ENCODE measurements at regions not wholly inside any gene's neighbourhood (a gene's known extent, or its start where the extent isn't known, plus 50 kb on each side); places are given as distances from the start of the nearest gene placed in this dataset.

DNA sequence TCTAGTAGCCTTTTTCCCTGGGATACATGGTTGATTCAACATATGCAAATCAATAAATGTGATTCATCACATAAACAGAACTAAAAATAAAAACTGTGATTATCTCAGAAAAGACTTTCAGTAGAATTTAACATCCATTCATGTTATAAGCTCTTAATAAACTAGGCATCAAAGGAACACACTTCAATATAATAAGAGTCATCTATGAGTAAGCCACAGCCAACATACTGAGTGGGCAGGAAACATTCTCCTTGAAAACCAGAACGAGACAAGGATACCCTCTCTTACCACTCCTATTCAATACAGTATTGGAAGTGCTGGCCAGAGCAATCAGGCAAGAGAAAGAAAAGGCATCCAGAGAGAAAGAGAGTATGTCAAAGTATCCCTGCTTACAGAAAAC is 239.9 kb downstream of the ATPSCKMT start:
- TF ChIP-seq, protein P1, sequence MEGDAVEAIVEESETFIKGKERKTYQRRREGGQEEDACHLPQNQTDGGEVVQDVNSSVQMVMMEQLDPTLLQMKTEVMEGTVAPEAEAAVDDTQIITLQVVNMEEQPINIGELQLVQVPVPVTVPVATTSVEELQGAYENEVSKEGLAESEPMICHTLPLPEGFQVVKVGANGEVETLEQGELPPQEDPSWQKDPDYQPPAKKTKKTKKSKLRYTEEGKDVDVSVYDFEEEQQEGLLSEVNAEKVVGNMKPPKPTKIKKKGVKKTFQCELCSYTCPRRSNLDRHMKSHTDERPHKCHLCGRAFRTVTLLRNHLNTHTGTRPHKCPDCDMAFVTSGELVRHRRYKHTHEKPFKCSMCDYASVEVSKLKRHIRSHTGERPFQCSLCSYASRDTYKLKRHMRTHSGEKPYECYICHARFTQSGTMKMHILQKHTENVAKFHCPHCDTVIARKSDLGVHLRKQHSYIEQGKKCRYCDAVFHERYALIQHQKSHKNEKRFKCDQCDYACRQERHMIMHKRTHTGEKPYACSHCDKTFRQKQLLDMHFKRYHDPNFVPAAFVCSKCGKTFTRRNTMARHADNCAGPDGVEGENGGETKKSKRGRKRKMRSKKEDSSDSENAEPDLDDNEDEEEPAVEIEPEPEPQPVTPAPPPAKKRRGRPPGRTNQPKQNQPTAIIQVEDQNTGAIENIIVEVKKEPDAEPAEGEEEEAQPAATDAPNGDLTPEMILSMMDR (IDR thresholded peaks at IDR 0.05) = no peak

DNA sequence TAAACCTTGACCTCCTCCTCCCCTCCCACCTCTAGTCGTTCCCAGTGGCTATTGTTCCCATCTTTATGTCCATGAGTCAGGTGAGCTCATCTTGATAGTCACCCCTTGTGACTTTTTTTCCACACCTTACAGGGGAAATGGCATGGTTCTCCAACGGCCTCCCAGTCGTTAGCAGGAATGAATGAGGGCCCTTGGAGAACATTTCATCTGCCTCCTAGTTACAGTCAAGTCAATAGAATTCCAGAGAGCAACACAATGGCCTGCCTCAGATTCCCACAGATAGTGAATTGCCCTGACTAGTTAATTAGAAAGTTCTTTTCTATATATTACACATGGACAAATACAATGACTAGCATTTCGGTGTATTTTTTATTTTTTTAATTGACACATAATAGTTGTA is 262.6 kb downstream of the ATPSCKMT start:
- TF ChIP-seq, protein P1 (IDR thresholded peaks at IDR 0.05) = no peak

DNA sequence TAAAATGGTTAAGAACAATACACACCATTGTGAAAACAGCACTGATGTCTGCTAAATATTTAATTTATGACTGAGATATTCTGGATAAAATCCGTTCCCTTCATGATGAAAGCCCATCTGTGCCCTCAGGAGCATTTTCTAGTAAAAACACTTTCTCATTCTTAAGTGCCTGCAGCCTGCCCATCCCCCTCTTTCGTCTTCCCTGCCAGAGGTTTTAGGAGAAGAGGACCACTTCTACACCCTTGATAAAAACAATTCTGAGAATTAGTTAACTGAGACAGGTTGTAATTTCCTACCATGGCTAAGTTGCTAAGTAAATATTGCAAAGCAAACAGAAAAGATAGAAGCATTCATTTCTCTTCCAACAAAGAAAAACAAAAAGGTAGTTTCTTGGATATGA is 272.6 kb downstream of the ATPSCKMT start:
- TF ChIP-seq, protein P1 (IDR thresholded peaks at IDR 0.05) = no peak

DNA sequence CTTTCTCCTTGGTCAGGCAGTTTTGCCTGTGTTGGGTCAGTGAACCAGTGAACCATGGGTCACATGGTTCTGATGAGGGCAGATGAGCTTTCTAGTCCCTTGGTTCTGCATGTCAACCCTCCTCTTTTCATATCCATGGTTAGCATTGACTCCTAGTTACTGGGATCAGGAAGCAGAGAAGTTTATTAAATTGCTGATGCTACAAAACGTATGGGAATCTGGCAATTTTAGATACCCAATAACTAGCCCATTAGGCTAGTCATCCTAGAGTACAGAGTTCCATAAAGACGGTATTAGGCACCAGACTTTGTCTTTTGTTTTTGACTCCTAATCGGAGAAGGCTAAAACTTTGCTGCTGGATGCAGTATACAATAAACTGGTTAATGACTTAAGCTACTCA is 273.1 kb downstream of the ATPSCKMT start:
- TF ChIP-seq, protein P1 (IDR thresholded peaks at IDR 0.05) = no peak

DNA sequence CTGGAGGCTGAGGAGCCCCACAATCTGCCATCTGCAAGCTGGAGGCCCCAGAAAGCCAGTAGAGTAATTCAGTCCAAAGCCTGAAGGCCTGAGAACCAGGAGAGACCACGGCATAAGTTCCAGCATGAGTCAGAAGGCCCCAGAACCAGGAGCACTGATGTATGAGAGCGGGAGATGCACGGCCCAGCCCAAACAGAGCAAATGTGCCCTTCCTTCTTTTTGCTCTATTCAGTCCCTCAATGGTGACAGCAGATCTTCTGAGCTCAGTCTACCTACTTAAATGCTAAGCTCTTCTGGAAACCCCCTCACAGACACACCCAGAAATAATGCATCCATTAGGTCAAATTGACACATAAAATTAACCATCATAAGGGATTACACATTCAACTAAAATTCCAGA is 277.6 kb downstream of the ATPSCKMT start:
- TF ChIP-seq, protein P1 (IDR thresholded peaks at IDR 0.05) = no peak

DNA sequence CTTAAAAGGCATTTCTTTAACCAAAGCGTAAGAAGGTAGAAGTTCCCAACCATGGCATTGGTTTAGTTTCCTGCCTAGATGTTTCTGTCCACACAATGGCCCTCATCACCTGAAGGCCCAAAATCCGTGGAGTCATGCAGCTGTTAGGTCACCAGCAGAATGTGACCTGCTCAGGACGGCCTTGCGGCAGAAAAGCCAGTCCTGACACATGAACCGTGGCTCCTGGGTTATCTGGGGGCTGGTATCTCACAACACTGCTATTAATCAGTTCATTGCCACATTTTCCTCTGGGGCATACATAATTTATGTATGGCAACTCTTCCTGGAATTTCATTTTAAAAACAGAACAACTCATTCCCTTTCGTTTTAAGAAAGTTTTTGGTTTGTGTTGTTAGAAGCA is 278.4 kb downstream of the ATPSCKMT start:
- TF ChIP-seq, protein P1 (IDR thresholded peaks at IDR 0.05) = no peak

DNA sequence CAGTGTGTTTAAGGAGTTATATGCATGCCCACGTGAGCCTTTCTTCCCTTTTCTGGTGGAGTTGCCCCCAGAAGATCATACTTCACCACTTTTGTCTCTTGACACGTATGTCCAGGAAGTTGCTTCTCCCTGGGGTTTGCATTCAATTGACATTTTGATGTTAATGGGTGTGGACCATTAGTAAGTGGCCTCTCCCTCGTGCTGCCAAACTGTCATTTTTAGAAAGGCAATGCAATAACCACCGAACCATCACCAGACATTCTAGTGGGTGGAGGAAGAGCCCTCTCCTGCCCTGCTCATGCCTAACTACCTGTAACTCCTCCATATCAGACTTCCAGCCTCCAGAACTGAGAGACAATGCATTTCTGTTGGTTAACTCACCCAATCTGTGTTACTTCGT is 290.8 kb downstream of the ATPSCKMT start:
- TF ChIP-seq, protein P1 (IDR thresholded peaks at IDR 0.05) = no peak

DNA sequence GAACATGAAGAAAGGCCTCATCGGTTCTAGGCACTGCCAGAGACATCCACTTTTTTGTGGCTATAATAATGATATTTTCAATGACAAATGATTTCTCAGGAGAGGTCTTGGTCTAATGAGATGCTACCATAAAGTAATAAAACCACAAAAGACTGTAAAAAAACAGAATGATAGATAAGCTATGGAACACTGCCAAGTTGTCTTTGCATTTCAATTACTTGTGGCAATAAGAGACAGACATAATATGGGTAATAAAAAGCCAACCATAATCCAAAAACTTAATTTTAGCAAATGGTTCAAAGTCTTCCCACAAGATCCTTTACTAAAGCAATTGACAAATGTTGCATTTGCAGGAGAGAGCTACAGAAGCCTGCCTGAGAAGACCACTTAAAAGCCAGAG is 292.5 kb downstream of the ATPSCKMT start:
- TF ChIP-seq, protein P1 (IDR thresholded peaks at IDR 0.05) = no peak

Data from LNCAP (cell line).